NCI-H1694 treated with DMSO at 0.1 percent for 48 hours (cell line): ENCODE measurements at regions not wholly inside any gene's neighbourhood (a gene's known extent, or its start where the extent isn't known, plus 50 kb on each side); places are given as distances from the start of the nearest gene placed in this dataset.
"Not testable (repeated sequence)": the region's sequence is repeated elsewhere in the genome, so short reads cannot be mapped to it uniquely, and the experiment has no call there.

ENCODE experiments used
- DNase-seq: peaks from one replicate; lab custom pipeline; 2025; lab: John Stamatoyannopoulos, UW

- DNase-seq = no peak
Observed at GRCh38 chr10:65142641-65143435, 1621.6 kb downstream of the REEP3 start.

- DNase-seq = no peak
Observed at GRCh38 chr10:65143723-65144122, 1622.5 kb downstream of the REEP3 start.

GRCh38 chr10:65149878-65150277 lies 1628.7 kb downstream of the REEP3 start:
- no peak for DNase-seq

- DNase-seq = no peak
Observed at GRCh38 chr10:65166272-65166671, 1645.1 kb downstream of the REEP3 start.

GRCh38 chr10:65172249-65172648 lies 1651.0 kb downstream of the REEP3 start:
- DNase-seq = no peak

- DNase-seq = no peak
Observed at GRCh38 chr10:65176994-65177393, 1655.8 kb downstream of the REEP3 start.

- no peak for DNase-seq
Observed at GRCh38 chr10:65183236-65183635, 1662.0 kb downstream of the REEP3 start.

GRCh38 chr10:65186668-65187067 lies 1665.5 kb downstream of the REEP3 start:
- not testable (repeated sequence) for DNase-seq

- no peak for DNase-seq
Observed at GRCh38 chr10:65194126-65194525, 1672.9 kb downstream of the REEP3 start.

GRCh38 chr10:65194555-65194954 lies 1673.4 kb downstream of the REEP3 start:
- DNase-seq = no peak

GRCh38 chr10:65196111-65196510 lies 1674.9 kb downstream of the REEP3 start:
- no peak for DNase-seq

- no peak for DNase-seq
Observed at GRCh38 chr10:65197935-65198334, 1676.7 kb downstream of the REEP3 start.

GRCh38 chr10:65201491-65201890 lies 1680.3 kb downstream of the REEP3 start:
- DNase-seq = no peak

GRCh38 chr10:65204999-65205398 lies 1683.8 kb downstream of the REEP3 start:
- no peak for DNase-seq

- DNase-seq = no peak
Observed at GRCh38 chr10:65213170-65213569, 1692.0 kb downstream of the REEP3 start.

- DNase-seq = no peak
Observed at GRCh38 chr10:65219444-65219843, 1698.2 kb downstream of the REEP3 start.

GRCh38 chr10:65231148-65231547 lies 1694.7 kb upstream of the LRRTM3 start:
- DNase-seq = no peak

GRCh38 chr10:65234261-65234660 lies 1691.6 kb upstream of the LRRTM3 start:
- no peak for DNase-seq

GRCh38 chr10:65235266-65235665 lies 1690.6 kb upstream of the LRRTM3 start:
- no peak for DNase-seq

- DNase-seq = no peak
Observed at GRCh38 chr10:65235846-65236245, 1690.0 kb upstream of the LRRTM3 start.

- no peak for DNase-seq
Observed at GRCh38 chr10:65265451-65265954, 1660.3 kb upstream of the LRRTM3 start.

- DNase-seq = not testable (repeated sequence)
Observed at GRCh38 chr10:65269551-65269950, 1656.3 kb upstream of the LRRTM3 start.

- no peak for DNase-seq
Observed at GRCh38 chr10:65270969-65271368, 1654.9 kb upstream of the LRRTM3 start.

GRCh38 chr10:65273115-65273514 lies 1652.7 kb upstream of the LRRTM3 start:
- DNase-seq = no peak
